Upper lobe of left lung (tissue), 6 donors: ENCODE measurements at regions not wholly inside any gene's neighbourhood (a gene's known extent, or its start where the extent isn't known, plus 50 kb on each side); places are given as distances from the start of the nearest gene placed in this dataset.

Source experiments
- ATAC-seq, 2 donors: fragments of 200-7000 bp; cut with Tn5 transposase; one replicate each; pipeline ENCODE4 v1.9.1; 2022; ENCODE audit warnings: mild to moderate bottlenecking in 2 of 2, moderate library complexity in 2 of 2; ENCODE audit not compliant: low FRiP score in 2 of 2
- DNase-seq, 2 donors: peaks; one replicate each; pipeline ENCODE4 v3.0.0-alpha.2; 2019 to 2020
- H3K27ac ChIP-seq, 4 donors: fragments of 200-600 bp; sonication (generic); one replicate each; pipeline ENCODE4 v1.5.1; 2016 to 2019
- H3K27me3 ChIP-seq, 4 donors: fragments of 200-600 bp; sonication (generic); one replicate each; pipeline ENCODE4 v1.5.1; 2017 to 2019
- H3K36me3 ChIP-seq, 4 donors: fragments of 200-600 bp; sonication (generic); one replicate each; pipeline ENCODE4 v1.5.1; 2016 to 2019
- H3K4me1 ChIP-seq, 4 donors: fragments of 200-600 bp; sonication (generic); one replicate each; pipeline ENCODE4 v1.5.1; 2018 to 2019
- H3K4me3 ChIP-seq, 4 donors: fragments of 200-600 bp; sonication (generic); one replicate each; pipeline ENCODE4 v1.5.1; 2017 to 2019; ENCODE audit warnings: mild to moderate bottlenecking in 2 of 4, moderate library complexity in 1 of 4
- H3K9me3 ChIP-seq, 4 donors: fragments of 200-600 bp; sonication (generic); one replicate each; pipeline ENCODE4 v1.5.1; 2018 to 2019
- EP300 ChIP-seq, 4 donors: sonication (generic); formaldehyde crosslinking; IDR thresholded peaks; one replicate each; pipeline ENCODE4 v1.5.1; 2017; ENCODE audit warnings: antibody characterized with exemption in 4 of 4, control low read depth in 2 of 4
- POLR2A ChIP-seq, 4 donors: fragments of 450-650 bp; IDR thresholded peaks; one replicate each; pipeline ENCODE4 v1.5.1; 2016 to 2017; ENCODE audit warnings: antibody characterized with exemption in 4 of 4, mild to moderate bottlenecking in 2 of 4
- POLR2AphosphoS5 ChIP-seq, 2 donors: sonication (generic); formaldehyde crosslinking; IDR thresholded peaks; one replicate each; pipeline ENCODE4 v1.5.1; 2017; ENCODE audit warnings: antibody characterized with exemption in 2 of 2
- WGBS, 2 donors: methylation state at CpG; one replicate each; pipeline ENCODE4 v1.1.5; 2017 to 2018; 5-methylcytosine and 5-hydroxymethylcytosine counted together
- TF ChIP-seq, protein P1 (sequence below), 6 experiments: fragments of 450-650 bp in 4 of 6; fragments of 200-600 bp in 2 of 6; sonication (generic) in 2 of 6; IDR thresholded peaks; one replicate each; pipeline ENCODE4 v1.5.1; 2016 to 2019; ENCODE audit warnings: antibody characterized with exemption in 6 of 6
- donor health status: DM: no; HTN: no; CAD: no; lungs with moderate emphysema.
- donor health status: DM: no; HTN: yes; CAD: no; lungs with severe emphysema.

DNA sequence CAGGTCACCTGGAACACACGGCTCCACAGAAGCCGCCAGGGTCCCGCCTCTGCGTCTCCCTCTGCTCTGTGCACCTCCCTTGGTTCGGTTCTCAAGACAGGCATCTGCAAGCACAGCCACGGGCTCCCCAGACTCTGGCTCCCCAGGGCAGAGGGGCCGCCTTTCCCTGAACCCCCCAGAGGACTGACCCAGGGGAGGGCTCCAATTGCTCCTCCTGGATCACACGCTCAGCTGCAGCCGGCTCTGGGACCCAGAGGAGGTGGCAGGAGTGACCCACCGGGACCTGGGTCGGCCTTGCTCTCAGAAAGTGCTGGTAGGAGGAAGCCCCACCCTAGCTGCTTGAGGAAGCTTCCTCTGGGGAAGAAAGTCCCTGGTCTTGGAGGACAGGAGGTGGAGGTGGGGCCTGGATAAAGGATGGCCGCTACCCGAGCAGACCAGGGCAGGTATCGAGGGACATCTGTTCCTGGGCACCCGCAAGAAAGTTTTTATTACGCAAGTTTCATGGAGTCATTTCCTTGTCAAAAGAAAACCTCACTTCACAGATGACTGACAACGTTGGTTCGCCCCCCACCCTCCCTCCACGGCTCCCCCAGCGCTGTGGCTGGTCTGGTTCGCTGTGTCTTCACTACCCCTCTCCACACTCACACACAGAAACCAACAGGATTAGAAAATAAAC is 103.9 kb upstream of the AFDN start:
- no peak overlapping the region for H3K27ac ChIP-seq
- TF ChIP-seq POLR2A (IDR thresholded peaks at IDR 0.05), result no peak
- TF ChIP-seq, protein P1, sequence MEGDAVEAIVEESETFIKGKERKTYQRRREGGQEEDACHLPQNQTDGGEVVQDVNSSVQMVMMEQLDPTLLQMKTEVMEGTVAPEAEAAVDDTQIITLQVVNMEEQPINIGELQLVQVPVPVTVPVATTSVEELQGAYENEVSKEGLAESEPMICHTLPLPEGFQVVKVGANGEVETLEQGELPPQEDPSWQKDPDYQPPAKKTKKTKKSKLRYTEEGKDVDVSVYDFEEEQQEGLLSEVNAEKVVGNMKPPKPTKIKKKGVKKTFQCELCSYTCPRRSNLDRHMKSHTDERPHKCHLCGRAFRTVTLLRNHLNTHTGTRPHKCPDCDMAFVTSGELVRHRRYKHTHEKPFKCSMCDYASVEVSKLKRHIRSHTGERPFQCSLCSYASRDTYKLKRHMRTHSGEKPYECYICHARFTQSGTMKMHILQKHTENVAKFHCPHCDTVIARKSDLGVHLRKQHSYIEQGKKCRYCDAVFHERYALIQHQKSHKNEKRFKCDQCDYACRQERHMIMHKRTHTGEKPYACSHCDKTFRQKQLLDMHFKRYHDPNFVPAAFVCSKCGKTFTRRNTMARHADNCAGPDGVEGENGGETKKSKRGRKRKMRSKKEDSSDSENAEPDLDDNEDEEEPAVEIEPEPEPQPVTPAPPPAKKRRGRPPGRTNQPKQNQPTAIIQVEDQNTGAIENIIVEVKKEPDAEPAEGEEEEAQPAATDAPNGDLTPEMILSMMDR (IDR thresholded peaks at IDR 0.05), result no peak
- TF ChIP-seq POLR2AphosphoS5 (IDR thresholded peaks at IDR 0.05), result no peak
- no peak for TF ChIP-seq EP300 (IDR thresholded peaks at IDR 0.05)
- H3K4me3 ChIP-seq, result no peak overlapping the region
- DNase-seq (peak in 1 of 2 donors; percentile 57), ATAC-seq (no peak)
- WGBS, 2 donors, result 55 to 73% methylated on average over 14 to 20 of the region's 21 CpGs
- H3K9me3 ChIP-seq, result peaks cover 0 to 5% (median 0%) of the 10 kb centered on the region in 4 donors
- H3K27me3 ChIP-seq, result no peaks in the 10 kb centered on the region
- no peaks in the 10 kb centered on the region for H3K36me3 ChIP-seq
- H3K4me1 ChIP-seq, result peaks cover 0 to 3% (median 0%) of the 10 kb centered on the region in 4 donors

DNA sequence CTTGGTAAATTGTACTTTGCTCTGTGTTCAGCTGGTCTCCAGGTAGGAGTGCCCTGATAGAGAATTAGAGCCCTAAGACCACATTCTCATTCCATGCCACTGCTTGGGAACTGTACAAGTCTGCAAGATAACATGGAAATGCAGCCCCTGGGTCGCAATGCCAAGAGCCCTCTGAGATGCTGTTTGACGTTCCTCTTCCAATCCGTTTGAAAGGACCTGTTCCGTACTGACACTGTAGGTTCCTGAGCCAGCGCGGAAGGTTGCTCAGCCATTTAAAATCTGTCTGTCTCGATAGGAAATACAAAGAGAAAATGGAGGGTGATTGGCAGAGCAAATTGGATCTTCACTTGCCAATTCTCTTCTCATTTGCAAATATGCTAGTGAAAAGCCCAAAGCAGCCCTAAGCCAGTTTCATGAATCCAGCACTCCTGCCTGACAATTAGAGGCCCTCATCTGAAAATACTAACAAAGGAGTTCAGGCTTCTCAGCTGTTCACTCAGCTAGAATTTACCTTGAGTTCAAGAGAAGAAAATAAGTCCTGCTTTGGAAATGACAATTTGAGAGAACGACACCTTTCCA is 100.6 kb upstream of the AFDN start:
- H3K9me3 ChIP-seq, result peaks cover 0 to 5% (median 0%) of the 10 kb centered on the region in 4 donors
- TF ChIP-seq, protein P1 (IDR thresholded peaks at IDR 0.05), result no peak
- TF ChIP-seq EP300 (IDR thresholded peaks at IDR 0.05) (no peak), POLR2AphosphoS5 (IDR thresholded peaks at IDR 0.05) (no peak), POLR2A (IDR thresholded peaks at IDR 0.05) (no peak)
- WGBS, 2 donors, result 93 to 97% methylated on average over 8 of the region's 8 CpGs
- H3K27ac ChIP-seq, result no peak overlapping the region
- DNase-seq (no peak), ATAC-seq (no peak)
- no peaks in the 10 kb centered on the region for H3K27me3 ChIP-seq
- no peaks in the 10 kb centered on the region for H3K36me3 ChIP-seq
- H3K4me1 ChIP-seq, result peaks cover 0 to 3% (median 0%) of the 10 kb centered on the region in 4 donors
- H3K4me3 ChIP-seq, result no peak overlapping the region

DNA sequence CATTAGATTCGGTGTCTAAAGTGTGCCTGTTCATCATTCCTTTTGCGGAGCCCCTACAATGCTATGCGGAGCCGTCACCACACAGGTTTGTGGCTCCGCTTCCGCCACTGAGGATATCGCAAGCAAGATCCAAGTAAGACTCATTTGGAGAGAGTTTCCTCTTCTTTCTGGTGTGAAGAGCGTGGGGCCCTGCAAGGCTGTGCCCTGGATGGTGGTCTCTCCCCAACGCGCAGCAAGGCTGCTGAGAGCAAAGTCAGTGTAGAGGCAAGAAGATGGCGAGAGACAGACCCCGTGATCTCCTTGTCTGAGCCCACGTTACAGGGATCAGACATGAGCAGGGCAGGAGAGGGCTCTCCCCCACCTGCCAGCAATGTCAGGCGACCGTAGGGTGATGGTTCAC is 96.3 kb upstream of the AFDN start:
- 94% methylated on average over 15 of the region's 15 CpGs for WGBS, 2 donors
- no peaks in the 10 kb centered on the region for H3K36me3 ChIP-seq
- H3K27ac ChIP-seq, result no peak overlapping the region
- no peaks in the 10 kb centered on the region for H3K9me3 ChIP-seq
- H3K4me3 ChIP-seq, result no peak overlapping the region
- TF ChIP-seq, protein P1 (IDR thresholded peaks at IDR 0.05), result no peak
- TF ChIP-seq POLR2AphosphoS5 (IDR thresholded peaks at IDR 0.05) (no peak), POLR2A (IDR thresholded peaks at IDR 0.05) (no peak), EP300 (IDR thresholded peaks at IDR 0.05) (no peak)
- no peaks in the 10 kb centered on the region for H3K27me3 ChIP-seq
- no peak for ATAC-seq
- peaks cover 4 to 17% (median 13%) of the 10 kb centered on the region in 4 donors for H3K4me1 ChIP-seq
- DNase-seq, result no peak

DNA sequence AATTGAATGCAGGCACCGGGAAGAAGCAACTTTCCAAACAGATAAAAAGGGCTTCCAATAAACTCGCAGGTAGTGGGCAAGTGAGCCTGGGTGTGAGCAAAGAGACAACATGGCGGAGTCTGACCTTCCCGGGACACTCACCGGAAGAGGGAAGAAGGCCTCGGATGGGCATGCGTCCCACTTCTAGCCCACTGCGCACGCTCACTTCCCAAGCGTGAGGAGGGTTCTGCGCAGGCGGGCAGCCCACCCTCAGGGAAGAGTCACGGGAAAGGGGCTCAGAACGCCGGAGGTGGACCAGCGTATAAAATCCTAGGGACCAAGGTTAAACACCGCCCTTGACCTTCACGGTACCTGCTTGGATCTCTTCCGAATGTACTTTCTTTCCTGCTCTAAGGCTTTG is 95.5 kb upstream of the AFDN start:
- Histone ChIP-seq H3K4me3 (no peak overlapping the region), H3K36me3 (no peaks in the 10 kb centered on the region), H3K4me1 (peaks cover 4 to 17% (median 13%) of the 10 kb centered on the region in 4 donors), H3K9me3 (no peaks in the 10 kb centered on the region), H3K27me3 (no peaks in the 10 kb centered on the region), H3K27ac (no peak overlapping the region)
- TF ChIP-seq, protein P1 (IDR thresholded peaks at IDR 0.05), result no peak
- ATAC-seq (no peak), DNase-seq (no peak)
- WGBS, 2 donors, result 91 to 96% methylated on average over 19 of the region's 19 CpGs
